ENCODE measurements at regions not wholly inside any gene's neighbourhood (a gene's known extent, or its start where the extent isn't known, plus 50 kb on each side); places are given as distances from the start of the nearest gene placed in this dataset.

DNA sequence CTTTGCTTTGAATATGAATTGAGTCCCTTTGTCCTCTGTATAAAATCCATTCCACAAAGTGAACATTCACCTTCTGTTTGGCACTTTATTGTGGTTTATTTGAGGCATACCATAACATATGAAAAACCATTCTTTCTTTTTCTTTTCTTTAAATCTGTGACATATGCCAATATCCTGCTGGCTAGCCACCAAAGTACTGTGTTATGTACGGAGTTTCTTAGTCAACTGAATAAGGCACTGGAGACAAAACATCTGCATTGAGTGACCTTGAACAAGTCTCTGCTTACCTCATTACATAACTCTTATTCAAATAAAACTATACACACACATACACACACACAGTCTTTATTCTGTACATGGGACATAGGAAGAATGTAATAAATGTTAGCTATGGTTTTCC lies 872.8 kb downstream of the C4orf33 start:
- TF ChIP-seq, protein P1, sequence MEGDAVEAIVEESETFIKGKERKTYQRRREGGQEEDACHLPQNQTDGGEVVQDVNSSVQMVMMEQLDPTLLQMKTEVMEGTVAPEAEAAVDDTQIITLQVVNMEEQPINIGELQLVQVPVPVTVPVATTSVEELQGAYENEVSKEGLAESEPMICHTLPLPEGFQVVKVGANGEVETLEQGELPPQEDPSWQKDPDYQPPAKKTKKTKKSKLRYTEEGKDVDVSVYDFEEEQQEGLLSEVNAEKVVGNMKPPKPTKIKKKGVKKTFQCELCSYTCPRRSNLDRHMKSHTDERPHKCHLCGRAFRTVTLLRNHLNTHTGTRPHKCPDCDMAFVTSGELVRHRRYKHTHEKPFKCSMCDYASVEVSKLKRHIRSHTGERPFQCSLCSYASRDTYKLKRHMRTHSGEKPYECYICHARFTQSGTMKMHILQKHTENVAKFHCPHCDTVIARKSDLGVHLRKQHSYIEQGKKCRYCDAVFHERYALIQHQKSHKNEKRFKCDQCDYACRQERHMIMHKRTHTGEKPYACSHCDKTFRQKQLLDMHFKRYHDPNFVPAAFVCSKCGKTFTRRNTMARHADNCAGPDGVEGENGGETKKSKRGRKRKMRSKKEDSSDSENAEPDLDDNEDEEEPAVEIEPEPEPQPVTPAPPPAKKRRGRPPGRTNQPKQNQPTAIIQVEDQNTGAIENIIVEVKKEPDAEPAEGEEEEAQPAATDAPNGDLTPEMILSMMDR (IDR thresholded peaks at IDR 0.05) = no peak
- no peak for TF ChIP-seq ZFX (IDR thresholded peaks at IDR 0.05; ENCODE audit: borderline replicate concordance)
